H1 (cell line): ENCODE measurements at regions not wholly inside any gene's neighbourhood (a gene's known extent, or its start where the extent isn't known, plus 50 kb on each side); places are given as distances from the start of the nearest gene placed in this dataset.

Source experiments
- CHD7 ChIP-seq: fragments of 300-600 bp; sonication (generic); IDR thresholded peaks from 2 replicates; pipeline ENCODE4 v1.7.1; 2012; ENCODE audit warnings: low read length, moderate library complexity, mild to moderate bottlenecking, inconsistent platforms; ENCODE audit not compliant: insufficient replicate concordance

GRCh38 chr3:164479406-164479805, 598.9 kb downstream of the SI start (continued):
- TF ChIP-seq CHD7, result no peak
